ENCODE measurements at regions not wholly inside any gene's neighbourhood (a gene's known extent, or its start where the extent isn't known, plus 50 kb on each side); places are given as distances from the start of the nearest gene placed in this dataset.

DNA sequence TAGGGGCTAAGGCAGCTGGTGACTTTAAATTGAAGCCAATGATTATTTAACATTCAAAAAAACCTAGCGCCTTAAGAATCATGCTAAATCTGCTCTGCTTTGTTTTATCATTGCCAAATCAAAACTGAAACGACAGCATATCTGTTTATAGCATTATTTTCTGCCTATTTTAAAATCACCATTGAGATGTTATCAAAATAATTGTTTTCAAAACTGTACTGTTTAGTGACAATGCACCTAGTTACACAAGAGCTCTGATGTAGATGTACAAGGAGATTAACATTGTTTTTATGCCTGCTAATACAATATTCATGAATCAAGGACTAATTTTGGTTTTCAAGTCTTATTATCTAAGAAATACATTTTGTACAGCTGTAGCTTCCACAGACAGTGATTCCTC is 1521.3 kb downstream of the AMY1C start:
- no peak for TF ChIP-seq CTCF (IDR thresholded peaks at IDR 0.05; ENCODE audit: poor library complexity)
- no peak for TF ChIP-seq EZH2 (IDR thresholded peaks at IDR 0.05; ENCODE audit: borderline replicate concordance)
- TF ChIP-seq EZH2phosphoT487 (IDR thresholded peaks at IDR 0.05; ENCODE audit: low read depth, severe bottlenecking, unreplicated experiment): no peak
